GM21619 (cell line): ENCODE measurements at regions not wholly inside any gene's neighbourhood (a gene's known extent, or its start where the extent isn't known, plus 50 kb on each side); places are given as distances from the start of the nearest gene placed in this dataset.
"Not testable (repeated sequence)": the region's sequence is repeated elsewhere in the genome, so short reads cannot be mapped to it uniquely, and the experiment has no call there.

Experiments used
- ATAC-seq: cut with Tn5 transposase; IDR thresholded peaks from one replicate; pipeline ENCODE4 v1.9.1; 2021; ENCODE audit not compliant: unreplicated experiment

DNA sequence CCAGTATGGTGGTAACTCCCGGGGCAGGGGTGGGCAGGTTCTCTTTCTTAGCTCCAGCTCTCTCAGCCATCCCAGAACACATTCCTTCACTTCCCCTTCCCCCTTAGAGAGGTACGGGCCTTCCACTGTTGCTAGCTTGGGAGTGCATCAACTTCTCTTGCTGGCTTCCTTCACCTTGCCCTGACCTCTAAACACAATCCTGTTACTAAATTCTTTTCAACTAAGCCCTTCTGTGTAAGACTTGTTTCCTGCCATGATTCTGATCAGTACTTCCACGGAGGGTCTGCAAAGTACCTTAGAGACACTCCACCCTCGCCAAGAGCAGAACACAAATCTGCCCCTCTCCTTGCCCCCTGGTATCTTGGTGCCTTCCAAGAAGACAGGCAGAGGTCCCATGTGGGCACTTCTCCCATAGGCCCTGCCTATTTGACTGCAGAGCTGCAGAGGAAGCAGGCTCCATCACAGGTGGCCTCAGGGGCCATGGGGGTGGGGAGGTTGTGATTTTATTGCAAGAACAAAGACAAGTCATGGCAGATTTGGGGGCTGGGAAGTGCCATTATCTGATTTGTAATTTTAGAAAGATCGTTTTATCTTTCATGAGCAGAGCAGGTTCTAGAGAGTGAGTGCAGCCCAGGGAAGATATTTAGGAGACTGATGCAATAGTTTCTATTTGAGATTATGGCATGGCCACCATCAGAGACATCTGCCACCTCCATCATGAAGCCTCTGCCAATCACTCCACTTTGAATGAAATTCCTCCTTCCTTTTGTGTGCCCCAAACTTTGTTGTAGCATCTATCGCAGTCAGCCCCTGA, 182.5 kb upstream of the JUN start:
- ATAC-seq: no peak

DNA sequence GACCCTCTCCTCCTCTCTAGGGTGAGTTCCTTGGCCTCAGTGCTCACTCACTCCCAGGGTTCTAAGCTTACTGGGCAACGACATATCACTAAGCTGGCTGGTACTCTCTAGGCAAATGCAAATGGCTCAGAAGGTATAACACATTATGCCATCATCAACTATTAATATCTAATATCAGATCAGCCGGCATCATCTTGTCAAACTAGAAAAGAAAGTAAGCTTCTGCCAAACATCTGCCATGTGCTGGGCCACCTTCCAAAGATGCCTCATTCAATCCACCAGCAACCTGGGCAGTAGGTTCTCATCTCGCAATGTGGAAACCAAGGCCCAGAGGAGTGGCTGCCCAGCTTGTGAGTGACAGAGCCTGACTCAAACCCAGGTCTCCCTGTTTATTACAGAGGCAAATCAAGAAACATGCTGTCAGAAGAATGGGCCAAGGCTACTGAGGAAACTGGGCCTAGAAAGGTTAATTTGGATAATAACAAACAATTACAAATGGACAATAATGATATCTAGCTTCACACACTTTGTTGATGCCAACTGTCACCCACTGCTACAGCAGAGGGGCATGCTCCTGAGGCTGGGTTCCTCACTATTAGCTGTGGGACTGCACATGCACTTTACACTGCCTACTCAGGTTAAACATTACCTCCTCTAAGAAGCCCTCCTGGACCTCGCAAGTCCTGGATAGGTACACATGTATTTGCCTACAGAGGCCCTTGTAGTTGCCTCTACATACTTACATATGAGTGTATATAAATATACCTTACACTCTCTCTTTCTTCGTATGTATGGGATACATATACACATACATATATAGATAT, 183.3 kb upstream of the JUN start:
- ATAC-seq: no peak

DNA sequence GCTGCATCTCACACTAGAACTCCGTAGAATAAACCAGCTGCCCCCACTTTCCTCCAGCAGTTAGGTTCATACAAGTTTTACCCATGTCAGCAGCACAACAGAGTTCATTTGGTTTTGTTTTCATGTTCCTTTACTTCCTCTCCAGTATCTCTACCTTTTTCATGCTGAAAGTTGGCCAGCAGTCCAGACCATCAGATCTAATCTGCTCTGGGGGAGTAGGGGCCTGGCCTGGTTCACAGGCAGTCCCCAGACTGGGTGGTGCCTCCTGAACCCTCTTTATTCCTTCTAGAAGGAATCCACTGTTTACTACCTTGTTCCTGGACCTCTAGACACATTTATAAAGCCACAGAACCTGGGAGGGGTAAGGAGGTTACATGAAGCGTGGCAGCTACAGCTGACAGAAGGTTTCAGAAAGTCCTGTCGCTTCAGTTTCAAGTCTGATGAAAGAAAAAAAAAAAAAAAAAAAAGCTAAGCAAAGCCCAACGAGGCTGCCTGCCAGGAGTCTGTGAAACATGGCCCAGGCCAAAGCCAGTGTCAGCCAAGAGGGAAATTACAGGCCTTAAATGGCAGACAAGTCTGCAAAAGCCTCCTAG, 184.6 kb upstream of the JUN start:
- peak; percentile 87 for ATAC-seq

DNA sequence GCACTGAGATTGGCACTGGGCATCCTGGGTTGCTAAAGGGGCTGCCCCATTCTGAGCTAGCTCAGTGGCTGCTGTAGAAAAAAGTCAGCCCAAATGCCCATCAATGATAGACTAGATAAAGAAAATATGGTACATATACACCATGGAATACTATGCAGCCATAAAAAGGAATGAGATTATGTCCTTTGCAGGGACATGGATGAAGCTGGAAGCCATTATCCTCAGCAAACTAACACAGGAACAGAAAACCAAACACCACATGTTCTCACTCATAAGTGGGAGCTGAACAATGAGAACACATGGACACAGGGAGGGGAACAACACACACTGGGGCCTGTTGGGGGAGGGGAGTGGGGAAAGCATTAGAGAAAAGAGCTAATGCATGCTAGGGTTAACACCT, 185.3 kb upstream of the JUN start:
- ATAC-seq: not testable (repeated sequence)

DNA sequence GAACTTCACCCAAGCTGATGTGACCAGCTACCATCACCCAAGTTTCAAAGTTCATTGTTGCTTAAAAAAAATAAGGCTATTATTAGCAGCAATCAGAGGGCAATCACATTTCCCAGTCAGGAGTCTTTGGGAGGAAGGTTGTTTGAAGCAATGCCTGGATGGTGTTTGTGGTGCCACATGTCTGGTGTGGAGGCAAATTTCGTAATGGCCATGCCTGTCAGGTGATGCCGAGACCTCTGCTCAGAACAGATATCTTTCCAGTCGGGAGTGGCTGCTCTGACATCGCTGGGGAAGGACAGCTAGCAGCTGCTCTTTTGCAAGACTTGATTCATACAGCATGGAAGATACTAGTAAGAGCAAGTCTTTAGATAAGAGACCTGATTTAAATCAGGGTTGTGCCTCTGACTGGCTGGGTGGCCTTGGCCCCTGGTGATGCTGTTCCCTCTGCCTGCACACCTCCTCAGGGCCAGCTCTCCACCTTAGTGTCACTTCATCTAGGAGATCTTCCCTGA, 187.8 kb upstream of the JUN start:
- ATAC-seq: no peak

DNA sequence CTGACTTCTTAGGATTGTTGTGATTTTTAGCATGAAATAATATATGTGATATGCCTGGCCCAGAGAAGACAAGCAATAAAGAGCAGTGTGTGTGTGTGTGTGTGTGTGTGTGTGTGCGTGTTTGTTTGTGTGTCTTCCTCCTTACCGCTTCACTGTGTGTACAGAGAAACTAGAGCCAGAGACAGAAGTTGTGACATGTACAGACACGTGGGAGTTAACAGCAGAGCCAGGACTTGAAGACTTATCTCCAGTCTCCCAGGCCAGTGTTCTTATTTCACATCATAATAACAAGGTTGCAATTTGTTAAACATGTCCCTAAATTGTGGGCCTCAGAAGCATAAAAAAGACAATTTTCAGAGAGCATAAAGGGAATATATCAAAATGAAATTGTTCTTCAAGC, 192.0 kb upstream of the JUN start:
- ATAC-seq: no peak

DNA sequence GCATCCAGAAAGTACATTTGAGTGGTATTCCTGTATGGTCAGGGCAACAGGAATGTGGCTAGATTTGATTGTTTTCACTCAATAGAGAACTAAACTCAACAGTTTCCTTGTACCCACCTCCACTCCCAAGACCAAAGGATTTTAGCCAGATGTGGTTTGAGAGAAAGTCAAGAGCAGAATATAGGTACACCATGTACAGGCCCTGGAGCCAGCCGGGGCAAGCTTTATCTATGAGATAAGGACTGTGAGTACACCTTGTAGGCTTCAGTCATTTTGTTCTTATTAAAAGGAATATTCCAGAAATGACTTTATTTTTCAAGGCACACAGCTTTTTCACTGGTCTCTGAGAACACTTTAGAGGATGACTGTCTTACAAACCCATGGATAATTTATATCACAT, 192.4 kb upstream of the JUN start:
- ATAC-seq: no peak

DNA sequence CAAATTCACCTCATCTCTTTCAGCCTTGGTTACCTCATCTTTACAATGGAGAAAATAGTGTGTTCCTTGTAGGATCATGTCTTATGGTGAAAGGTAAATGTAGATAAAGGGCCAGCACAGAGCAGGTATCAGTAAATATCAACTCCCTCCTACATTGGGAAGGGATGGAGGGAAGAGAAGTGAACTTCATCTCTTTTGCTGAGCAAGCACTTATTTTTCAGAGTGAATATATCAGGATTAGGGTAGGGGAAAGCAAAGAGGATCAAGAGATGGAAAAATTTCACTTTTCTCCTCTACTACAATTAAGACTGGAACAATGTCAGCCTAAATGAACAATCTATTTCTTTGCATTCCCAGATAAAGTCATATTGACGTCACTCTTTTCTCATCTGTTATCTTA, 193.8 kb upstream of the JUN start:
- ATAC-seq: no peak

DNA sequence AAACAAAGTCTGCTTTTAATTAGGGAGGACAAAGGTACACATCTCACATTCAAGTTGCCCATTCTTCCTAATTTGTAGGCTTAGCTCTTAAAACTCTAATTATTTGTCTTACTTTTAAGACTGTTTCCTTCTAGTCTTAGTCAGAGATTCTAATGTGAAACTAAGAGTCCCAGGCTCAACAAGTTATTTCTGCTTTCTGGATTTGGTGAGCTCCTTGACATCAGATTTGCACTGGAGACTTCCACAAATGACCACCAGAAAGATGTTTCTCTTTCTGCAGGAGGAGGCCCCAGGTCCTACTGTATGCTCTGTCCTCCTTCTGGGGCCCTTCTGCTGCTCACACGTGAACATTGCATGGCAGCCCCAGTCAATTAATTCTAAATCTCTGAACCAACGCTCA, 194.2 kb upstream of the JUN start:
- ATAC-seq: no peak

DNA sequence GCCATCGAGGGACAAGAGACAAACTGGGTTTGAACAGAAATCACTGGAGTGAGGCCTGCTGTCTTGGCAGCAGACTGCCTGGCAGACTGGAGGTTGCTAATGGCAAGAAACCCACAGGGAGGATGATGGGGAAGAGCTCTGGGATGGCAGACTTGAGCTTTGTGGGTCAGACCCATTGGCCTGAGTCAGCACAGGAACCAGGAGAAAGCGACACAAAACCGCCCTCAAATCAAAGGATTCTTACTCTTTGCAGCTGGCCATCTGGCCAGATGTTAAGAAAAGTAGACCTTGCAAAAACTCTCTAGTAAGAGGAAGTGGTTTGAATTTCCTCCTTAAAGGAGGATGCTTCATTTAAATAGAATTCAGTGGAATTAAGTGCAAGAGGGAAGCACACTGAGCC, 195.2 kb upstream of the JUN start:
- no peak for ATAC-seq

DNA sequence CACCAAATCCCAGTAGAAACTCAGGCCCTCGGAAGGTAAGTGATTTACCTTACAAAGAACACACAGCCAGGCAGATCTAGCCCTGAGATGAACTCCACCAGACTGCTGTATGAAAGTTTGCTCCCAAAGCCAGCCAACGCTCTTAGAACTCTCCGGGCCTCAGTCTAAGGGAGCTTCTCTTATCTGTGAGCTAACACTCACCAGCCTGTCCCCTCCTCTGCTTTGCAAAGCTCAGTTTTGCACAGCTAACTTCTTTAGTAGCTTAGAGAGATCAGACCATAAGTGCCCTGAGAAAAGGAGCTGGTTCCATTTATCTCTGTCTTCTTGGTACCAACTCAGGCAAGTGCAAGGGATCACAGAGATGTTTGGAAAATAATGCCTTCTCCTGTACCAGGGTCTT, 195.8 kb upstream of the JUN start:
- no peak for ATAC-seq

DNA sequence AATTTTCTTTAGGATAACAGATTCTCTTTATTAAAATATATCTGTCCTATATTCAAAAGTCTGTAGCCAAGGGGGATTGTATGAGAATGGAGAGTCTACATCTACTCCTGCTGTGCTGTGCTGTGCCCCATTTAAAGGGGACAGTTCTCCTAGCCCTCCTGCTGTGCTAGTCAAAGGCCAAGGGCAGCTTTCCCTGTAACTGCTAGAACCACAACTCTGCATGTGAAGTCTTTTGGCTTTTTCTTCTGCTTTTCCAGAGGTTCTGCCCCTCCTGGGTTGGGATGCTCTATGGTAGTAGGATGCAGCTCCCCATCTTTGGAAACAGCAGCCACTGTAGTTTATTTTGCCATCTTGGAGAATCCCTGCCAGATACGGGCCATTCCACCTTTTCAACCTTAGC, 197.5 kb upstream of the JUN start:
- no peak for ATAC-seq

DNA sequence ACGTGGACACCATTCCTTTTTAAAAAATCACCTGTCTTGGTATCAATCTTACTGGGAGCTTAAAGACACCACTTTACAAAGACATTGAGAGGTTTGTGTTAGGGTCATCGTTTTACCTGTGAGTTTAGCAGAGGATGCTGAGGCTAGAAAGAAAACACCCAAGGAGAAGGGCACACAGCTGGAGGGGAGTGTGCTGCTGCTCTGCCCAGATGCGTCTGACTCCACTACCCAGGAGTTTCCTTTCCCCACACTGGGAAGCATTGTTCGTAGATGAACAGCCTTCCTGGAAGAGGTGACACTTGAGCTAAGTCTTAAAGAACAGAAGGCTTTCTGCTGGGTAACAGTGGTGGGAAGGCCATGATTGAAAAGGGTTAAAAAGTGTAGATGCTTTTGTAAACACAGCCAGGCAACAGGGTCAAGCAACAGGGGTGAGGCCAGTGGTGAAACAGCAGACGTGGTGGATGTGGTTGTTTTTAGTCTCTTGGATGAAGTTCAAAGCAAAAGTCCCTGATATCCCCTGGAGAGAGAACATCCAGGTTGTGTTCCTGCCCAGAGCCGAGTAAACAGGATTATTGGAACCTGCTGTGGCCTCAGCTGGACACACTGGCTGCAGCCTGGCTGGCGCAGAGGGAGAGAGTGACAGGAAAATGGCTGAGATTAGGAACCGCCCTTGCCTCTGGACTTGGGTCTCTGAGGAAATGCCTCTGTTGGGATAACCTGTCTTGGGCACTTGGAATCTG, 198.6 kb upstream of the JUN start:
- no peak for ATAC-seq

DNA sequence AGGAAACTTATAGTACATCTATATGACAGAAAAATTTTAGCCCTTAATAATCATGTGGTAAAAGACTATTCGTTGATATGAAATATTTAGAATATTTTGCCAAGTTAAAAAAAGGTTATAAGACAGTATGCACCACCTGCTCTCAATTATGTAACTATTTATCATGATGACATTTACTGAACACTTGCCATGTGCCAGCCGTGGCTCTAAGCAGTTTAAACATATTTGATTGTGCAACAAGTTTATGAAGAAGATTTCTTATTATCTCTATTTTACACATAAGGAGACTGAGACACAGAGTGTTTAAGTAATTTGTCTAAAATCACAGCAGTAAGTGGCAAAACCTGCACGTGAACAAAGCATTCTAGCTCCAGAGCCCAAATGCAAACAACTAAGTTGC, 199.3 kb upstream of the JUN start:
- no peak for ATAC-seq

DNA sequence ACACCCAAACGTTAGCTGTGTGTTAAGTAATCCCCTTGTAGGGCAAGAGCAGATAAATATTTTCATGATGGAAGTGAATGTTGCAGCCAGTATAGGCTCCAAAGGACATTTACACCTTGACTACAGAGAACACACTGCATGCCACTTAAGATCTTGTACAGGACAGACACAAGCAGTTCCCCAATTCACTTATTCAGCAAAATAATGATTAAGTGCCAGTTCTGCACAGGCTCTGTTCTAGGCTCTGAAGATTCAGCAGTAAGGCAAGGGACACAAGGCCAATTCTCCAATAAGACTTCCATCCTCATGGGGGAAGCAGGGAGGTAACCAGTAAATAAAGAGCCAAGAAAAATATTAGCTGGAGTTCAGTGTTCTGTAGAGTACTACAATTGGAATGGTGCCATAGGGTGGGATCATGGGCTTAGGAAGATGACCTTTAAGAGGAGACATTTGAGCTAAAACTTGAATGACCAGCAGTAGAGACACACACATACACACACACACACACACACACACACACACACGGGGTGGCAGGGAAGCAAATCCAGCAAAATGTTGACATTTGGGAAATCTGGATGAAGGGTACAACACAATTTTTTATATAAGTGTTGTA, 199.9 kb upstream of the JUN start:
- ATAC-seq: no peak

DNA sequence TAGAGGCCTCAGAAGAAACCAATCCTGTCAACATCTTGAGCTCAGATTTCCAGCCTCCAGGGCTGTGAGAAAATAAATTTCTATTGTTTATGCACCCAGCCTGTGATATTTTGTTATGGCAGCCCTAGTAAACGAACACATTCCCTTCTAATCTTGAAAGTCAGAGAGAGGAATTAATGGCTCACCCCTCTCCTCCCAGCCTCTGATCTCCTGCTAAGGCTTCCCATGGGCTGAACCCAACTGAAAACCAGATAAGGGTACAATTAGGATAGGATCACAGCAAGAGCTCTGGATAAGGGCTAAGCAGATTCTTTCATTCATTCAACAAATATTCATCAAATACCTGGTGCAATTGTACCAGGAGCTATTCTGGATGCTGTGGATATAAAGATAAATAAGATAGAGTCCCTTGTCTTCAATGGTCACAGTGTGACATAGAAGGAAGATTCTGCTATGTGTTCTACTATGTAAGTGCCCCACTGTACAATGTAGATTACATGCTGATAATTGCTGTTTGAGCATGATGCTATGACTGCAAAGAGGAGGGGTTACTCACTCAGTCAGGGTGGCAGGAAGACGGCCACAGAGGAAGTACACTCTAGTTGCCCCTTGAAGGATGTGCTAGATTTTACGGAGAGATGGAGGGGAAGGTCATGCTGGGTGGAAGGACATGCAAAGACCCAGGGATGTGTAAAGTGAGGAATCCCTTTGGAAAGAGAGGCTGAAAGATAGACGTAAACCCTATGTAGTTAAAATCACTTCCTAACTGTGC, 203.3 kb upstream of the JUN start:
- no peak for ATAC-seq

DNA sequence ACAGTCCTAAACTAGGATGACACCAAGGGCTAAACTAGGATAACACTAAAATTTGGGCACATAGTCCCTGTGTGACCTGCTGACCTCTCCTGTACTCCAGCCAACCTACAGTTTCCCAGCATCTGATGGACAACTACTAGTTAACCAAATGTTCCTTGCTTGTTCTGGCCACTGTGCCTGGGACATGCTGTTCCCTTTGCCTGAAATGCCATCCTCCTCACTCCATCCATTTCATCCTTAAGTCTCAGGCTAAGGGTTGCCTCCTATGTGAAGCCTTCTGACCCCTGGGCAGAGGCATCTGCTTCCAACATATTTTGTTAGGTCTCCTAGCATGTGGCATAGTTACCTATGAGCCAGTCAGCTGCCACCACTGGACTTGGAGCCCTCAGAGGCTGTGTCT, 204.9 kb upstream of the JUN start:
- no peak for ATAC-seq

DNA sequence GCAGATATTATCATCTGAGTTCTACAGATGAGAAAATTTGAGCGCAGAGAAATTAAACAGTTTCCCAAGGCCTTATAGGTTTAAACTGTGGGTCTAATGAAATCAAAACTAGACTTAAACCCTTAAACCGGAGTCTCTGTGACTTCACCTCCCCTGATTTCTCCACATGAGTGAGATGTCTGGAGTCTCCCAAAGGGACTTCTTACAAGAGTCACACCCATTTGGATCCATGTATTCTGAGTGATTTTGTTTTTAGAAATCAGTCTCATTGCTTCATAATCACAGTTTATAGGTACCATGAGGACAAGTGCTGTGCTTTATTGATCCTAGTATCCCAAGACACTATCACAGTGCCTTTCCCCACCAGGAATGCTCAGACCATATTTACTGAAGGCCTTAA, 206.0 kb upstream of the JUN start:
- ATAC-seq: no peak

DNA sequence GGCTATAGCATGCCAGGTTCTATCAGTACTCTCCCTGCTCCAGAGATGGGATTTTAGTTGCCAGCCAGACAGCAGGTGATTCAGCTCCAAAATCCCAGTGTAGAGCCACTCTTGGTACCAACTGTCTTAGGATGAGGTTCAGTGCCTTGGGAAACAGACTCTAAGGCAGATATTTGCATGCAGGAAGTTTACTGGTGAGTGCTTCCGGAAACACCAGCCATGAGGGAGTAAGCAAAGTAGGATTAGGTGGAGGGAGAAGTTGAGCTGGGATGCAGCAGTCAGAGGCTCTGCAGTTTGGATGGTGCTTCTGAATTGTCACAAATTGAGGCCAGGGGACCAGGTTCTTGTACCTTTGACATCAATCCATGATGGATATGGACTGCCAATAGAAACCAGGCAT, 207.5 kb upstream of the JUN start:
- ATAC-seq: no peak

DNA sequence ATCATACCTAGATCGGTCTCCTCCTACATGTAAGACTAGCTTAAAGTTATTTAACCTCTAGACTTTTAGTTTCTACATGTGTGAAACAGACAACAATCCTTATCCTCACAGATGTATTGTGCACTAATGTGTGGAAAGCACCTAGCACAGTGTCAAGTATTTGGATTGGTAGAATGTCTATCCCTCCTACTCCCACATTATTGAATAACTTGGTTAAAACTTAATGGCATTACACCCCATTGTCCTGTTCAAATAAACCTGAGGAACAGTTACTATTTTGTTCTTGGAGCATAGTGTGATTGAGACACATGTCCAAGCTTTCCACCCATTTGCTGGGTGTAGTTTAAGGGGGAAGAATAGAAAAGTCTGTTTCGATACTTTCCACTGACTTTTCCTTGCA, 208.8 kb upstream of the JUN start:
- ATAC-seq: no peak
